Suprapubic skin (tissue), 4 donors: ENCODE measurements at regions not wholly inside any gene's neighbourhood (a gene's known extent, or its start where the extent isn't known, plus 50 kb on each side); places are given as distances from the start of the nearest gene placed in this dataset.

Experiments used
- CTCF ChIP-seq, 2 donors: fragments of 200-600 bp in 1 of 2; fragments of 450-650 bp in 1 of 2; sonication (generic) in 1 of 2; IDR thresholded peaks; one replicate each; pipeline ENCODE4 v1.5.1; 2016 to 2019; ENCODE audit warnings: antibody characterized with exemption in 2 of 2, mild to moderate bottlenecking in 1 of 2, moderate library complexity in 1 of 2
- EP300 ChIP-seq: sonication (generic); formaldehyde crosslinking; IDR thresholded peaks from one replicate; pipeline ENCODE4 v1.6.1; 2017; ENCODE audit warnings: antibody characterized with exemption
- POLR2A ChIP-seq, 2 donors: fragments of 450-650 bp; IDR thresholded peaks; one replicate each; pipeline ENCODE4 v1.6.1; 2017; ENCODE audit warnings: antibody characterized with exemption in 2 of 2, mild to moderate bottlenecking in 2 of 2, moderate library complexity in 2 of 2
- POLR2AphosphoS5 ChIP-seq, 3 donors: sonication (generic); formaldehyde crosslinking; IDR thresholded peaks; one replicate each; pipeline ENCODE4 v1.6.1; 2017; ENCODE audit warnings: antibody characterized with exemption in 3 of 3

- TF ChIP-seq CTCF (IDR thresholded peaks at IDR 0.05) (no peak), POLR2AphosphoS5 (IDR thresholded peaks at IDR 0.05) (no peak), POLR2A (IDR thresholded peaks at IDR 0.05) (no peak), EP300 (no peak)
These were observed 241.2 kb downstream of the CASP12 start for GRCh38 chr11:104657083-104657482.
